GM10266 (cell line): ENCODE measurements at regions not wholly inside any gene's neighbourhood (a gene's known extent, or its start where the extent isn't known, plus 50 kb on each side); places are given as distances from the start of the nearest gene placed in this dataset.
"Not testable (repeated sequence)": the region's sequence is repeated elsewhere in the genome, so short reads cannot be mapped to it uniquely, and the experiment has no call there.

Source experiments
- DNase-seq: peaks from one replicate; pipeline ENCODE4 v3.0.0; 2012; ENCODE audit errors: extremely low spot score
- CTCF ChIP-seq: IDR thresholded peaks from 2 replicates; pipeline ENCODE4 v1.5.1; 2012; ENCODE audit warnings: mild to moderate bottlenecking, low read depth; ENCODE audit not compliant: control insufficient read depth, insufficient read depth; ENCODE audit errors: missing control alignments

GRCh38 chr3:153273217-153273616 is 111.2 kb downstream of the RAP2B start:
- DNase-seq = no peak
- TF ChIP-seq CTCF = no peak

- TF ChIP-seq CTCF = no peak
- no peak for DNase-seq
Observed at GRCh38 chr3:153273767-153274435, 111.9 kb downstream of the RAP2B start.

- no peak for TF ChIP-seq CTCF
- DNase-seq = no peak
Observed at GRCh38 chr3:153274561-153274960, 112.5 kb downstream of the RAP2B start.

- no peak for TF ChIP-seq CTCF
- no peak for DNase-seq
Observed at GRCh38 chr3:153275514-153275913, 113.5 kb downstream of the RAP2B start.

- TF ChIP-seq CTCF = no peak
Observed at GRCh38 chr3:153277029-153277428, 115.0 kb downstream of the RAP2B start.

GRCh38 chr3:153281236-153281997 is 119.4 kb downstream of the RAP2B start:
- not testable (repeated sequence) for DNase-seq

More at GRCh38 chr3:153277029-153277428, 115.0 kb downstream of the RAP2B start:
- DNase-seq = no peak

GRCh38 chr3:153282355-153282754 is 120.3 kb downstream of the RAP2B start:
- no peak for TF ChIP-seq CTCF
- no peak for DNase-seq
